DOHH2 (cell line): ENCODE measurements at regions not wholly inside any gene's neighbourhood (a gene's known extent, or its start where the extent isn't known, plus 50 kb on each side); places are given as distances from the start of the nearest gene placed in this dataset.

Experiments
- H3F3A ChIP-seq: fragments of 200-600 bp; sonication (generic), shearing (Covaris generic); 2 replicates; pipeline ENCODE4 v1.6.0; 2016; ENCODE audit warnings: antibody characterized with exemption, mild to moderate bottlenecking; ENCODE audit not compliant: control insufficient read depth, insufficient read depth
- H3K27ac ChIP-seq: fragments of 200-600 bp; sonication (generic); 2 replicates; pipeline ENCODE4 v1.5.1; 2014; ENCODE audit warnings: low read depth, mild to moderate bottlenecking, low read length, moderate library complexity
- H3K27me3 ChIP-seq: fragments of 200-600 bp; sonication (generic); 2 replicates; pipeline ENCODE4 v1.6.1; 2014; ENCODE audit warnings: mild to moderate bottlenecking, low read length, mixed read lengths; ENCODE audit not compliant: control insufficient read depth
- H3K36me3 ChIP-seq: fragments of 200-600 bp; sonication (generic); 2 replicates; pipeline ENCODE4 v1.6.1; 2014; ENCODE audit warnings: mild to moderate bottlenecking, low read length, moderate library complexity, mixed read lengths; ENCODE audit not compliant: control insufficient read depth
- H3K4me1 ChIP-seq: fragments of 200-600 bp; sonication (generic); 2 replicates; pipeline ENCODE4 v1.6.1; 2014; ENCODE audit warnings: mild to moderate bottlenecking, low read length, mixed read lengths; ENCODE audit not compliant: control insufficient read depth
- H3K4me2 ChIP-seq: fragments of 200-600 bp; sonication (generic); 2 replicates; pipeline ENCODE4 v1.6.0; 2014; ENCODE audit warnings: mild to moderate bottlenecking, low read length, moderate library complexity
- H3K4me3 ChIP-seq: fragments of 200-600 bp; sonication (generic); 2 replicates; pipeline ENCODE4 v1.5.1; 2014; ENCODE audit warnings: mild to moderate bottlenecking, low read length, mixed read lengths
- H3K79me2 ChIP-seq: fragments of 200-600 bp; sonication (generic); 2 replicates; pipeline ENCODE4 v1.6.1; 2014; ENCODE audit warnings: mild to moderate bottlenecking, low read length, mixed read lengths; ENCODE audit not compliant: control insufficient read depth
- H3K9me2 ChIP-seq: fragments of 200-600 bp; sonication (generic); replicated peaks from 2 replicates; pipeline ENCODE4 v1.6.1; 2014; ENCODE audit warnings: mild to moderate bottlenecking, low read length, mixed read lengths; ENCODE audit not compliant: control insufficient read depth
- H3K9me3 ChIP-seq: fragments of 200-600 bp; sonication (generic); 2 replicates; pipeline ENCODE4 v1.6.1; 2014; ENCODE audit warnings: antibody characterized with exemption, low read length, mixed read lengths; ENCODE audit not compliant: control insufficient read depth, insufficient read depth
- H4K20me1 ChIP-seq: fragments of 200-600 bp; sonication (generic); 2 replicates; pipeline ENCODE4 v1.6.0; 2014; ENCODE audit warnings: low read depth, mild to moderate bottlenecking, antibody characterized with exemption, low read length, moderate library complexity; ENCODE audit not compliant: control insufficient read depth, insufficient read depth
- EZH2phosphoT487 ChIP-seq: fragments of 200-600 bp; sonication (generic); IDR thresholded peaks from 2 replicates; pipeline ENCODE4 v1.6.1; 2017; ENCODE audit warnings: borderline replicate concordance, mild to moderate bottlenecking, antibody characterized with exemption, low read length, moderate library complexity, mixed read lengths
- TF ChIP-seq, protein P1 (sequence below): fragments of 200-600 bp; sonication (generic); IDR thresholded peaks from one replicate; pipeline ENCODE4 v1.5.1; 2014; ENCODE audit warnings: antibody characterized with exemption, mild to moderate bottlenecking, low read depth, low read length; ENCODE audit not compliant: poor library complexity, severe bottlenecking

DNA sequence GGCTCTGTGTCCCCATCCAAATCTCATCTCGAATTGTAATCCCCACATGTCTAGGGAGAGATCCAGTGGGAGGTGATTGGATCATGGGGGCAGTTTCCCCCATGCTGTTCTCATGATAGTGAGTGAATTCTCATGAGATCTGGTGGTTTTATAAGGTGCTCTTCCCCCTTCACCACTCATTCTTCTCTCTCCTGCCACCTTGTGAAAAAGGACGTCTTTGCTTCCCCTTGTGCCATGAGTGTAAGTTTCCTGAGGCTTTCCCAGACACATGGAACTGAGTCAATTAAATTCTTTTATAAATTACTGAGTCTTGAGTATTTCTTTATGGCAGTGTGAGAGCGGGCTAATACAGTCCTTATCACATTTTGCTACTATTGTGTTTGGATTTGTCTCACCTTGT, 177.6 kb upstream of the SLC39A10 start:
- H3K79me2 ChIP-seq, result no peaks in the 10 kb centered on the region

DNA sequence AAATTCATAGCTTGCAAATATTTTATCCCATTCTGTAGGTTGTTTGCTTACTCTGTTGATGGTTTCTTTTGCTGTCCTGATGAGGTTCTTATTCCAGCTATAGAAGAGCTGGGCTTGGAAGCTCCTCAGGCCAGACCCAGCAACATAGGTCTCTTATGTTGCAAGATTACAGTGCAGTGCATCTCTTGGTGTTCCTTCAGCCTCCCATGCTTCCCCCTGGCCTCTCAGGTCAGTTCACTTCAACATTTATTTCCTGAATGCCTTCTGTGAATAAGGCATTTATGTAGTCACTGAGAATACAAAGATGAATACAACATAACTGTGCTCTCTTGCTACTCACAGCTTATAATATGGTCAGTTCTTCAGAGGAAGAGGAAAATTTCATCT, 179.0 kb upstream of the SLC39A10 start:
- H3K9me2 ChIP-seq, result no peaks in the 10 kb centered on the region
- no peak overlapping the region for H3K4me2 ChIP-seq
- H3K27me3 ChIP-seq, result no peaks in the 10 kb centered on the region
- H3K36me3 ChIP-seq, result no peaks in the 10 kb centered on the region
- no peaks in the 10 kb centered on the region for H3F3A ChIP-seq
- no peak overlapping the region for H3K27ac ChIP-seq
- H3K9me3 ChIP-seq, result 0 out of 2 replicates have a peak, but pooled peaks cover 3% of the 10 kb centered on the region
- no peak overlapping the region for H3K4me3 ChIP-seq
- TF ChIP-seq, protein P1, sequence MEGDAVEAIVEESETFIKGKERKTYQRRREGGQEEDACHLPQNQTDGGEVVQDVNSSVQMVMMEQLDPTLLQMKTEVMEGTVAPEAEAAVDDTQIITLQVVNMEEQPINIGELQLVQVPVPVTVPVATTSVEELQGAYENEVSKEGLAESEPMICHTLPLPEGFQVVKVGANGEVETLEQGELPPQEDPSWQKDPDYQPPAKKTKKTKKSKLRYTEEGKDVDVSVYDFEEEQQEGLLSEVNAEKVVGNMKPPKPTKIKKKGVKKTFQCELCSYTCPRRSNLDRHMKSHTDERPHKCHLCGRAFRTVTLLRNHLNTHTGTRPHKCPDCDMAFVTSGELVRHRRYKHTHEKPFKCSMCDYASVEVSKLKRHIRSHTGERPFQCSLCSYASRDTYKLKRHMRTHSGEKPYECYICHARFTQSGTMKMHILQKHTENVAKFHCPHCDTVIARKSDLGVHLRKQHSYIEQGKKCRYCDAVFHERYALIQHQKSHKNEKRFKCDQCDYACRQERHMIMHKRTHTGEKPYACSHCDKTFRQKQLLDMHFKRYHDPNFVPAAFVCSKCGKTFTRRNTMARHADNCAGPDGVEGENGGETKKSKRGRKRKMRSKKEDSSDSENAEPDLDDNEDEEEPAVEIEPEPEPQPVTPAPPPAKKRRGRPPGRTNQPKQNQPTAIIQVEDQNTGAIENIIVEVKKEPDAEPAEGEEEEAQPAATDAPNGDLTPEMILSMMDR, result no peak
- TF ChIP-seq EZH2phosphoT487, result no peak
- H3K79me2 ChIP-seq, result no peaks in the 10 kb centered on the region
- no peaks in the 10 kb centered on the region for H4K20me1 ChIP-seq
- peaks cover 7% of the 10 kb centered on the region for H3K4me1 ChIP-seq

More for the DNA sequence above, 177.6 kb upstream of the SLC39A10 start:
- Histone ChIP-seq H4K20me1 (no peaks in the 10 kb centered on the region), H3K4me3 (no peak overlapping the region), H3K4me1 (peaks cover 6% of the 10 kb centered on the region), H3K9me3 (0 out of 2 replicates have a peak, but pooled peaks cover 3% of the 10 kb centered on the region), H3K36me3 (no peaks in the 10 kb centered on the region), H3K4me2 (no peak overlapping the region), H3K27ac (no peak overlapping the region), H3K9me2 (no peaks in the 10 kb centered on the region), H3F3A (no peaks in the 10 kb centered on the region), H3K27me3 (no peaks in the 10 kb centered on the region)
- TF ChIP-seq, protein P1, result no peak
- no peak for TF ChIP-seq EZH2phosphoT487

DNA sequence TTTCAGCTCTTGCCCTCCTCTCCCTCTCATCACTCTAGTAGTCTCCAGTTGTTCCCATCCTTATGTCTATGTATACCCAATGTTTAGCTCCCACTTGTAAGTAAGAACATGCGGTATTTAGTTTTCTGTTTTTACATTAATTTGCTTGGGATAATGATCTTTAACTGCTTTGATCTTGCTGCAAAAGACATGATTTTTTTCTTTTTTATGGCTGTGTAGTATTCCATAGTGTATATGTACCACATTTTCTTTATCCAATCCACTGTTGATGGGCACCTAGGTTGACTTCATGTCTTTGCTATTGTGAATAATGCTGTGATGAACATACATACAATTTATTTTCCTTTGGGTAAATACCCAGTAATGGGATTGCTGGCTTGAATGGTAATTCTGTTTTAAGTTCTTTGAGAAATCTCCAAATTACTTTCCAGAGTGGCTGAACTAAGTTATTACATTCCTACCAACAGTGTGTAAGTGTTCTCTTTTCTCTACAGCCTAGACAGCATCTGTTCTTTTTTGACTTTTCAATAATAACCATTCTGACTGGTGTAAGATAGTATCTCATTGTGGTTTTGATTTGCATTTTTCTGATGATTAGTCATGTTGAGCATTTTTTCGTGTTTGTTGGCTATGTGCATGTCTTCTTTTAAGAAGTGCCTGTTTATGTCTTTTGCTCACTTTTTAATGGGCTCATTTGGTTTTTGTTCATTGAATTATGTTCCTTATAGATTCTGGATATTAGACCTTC, 179.6 kb upstream of the SLC39A10 start:
- H3K27me3 ChIP-seq, result no peaks in the 10 kb centered on the region
- no peaks in the 10 kb centered on the region for H3K9me2 ChIP-seq
- H3K36me3 ChIP-seq, result no peaks in the 10 kb centered on the region
- no peaks in the 10 kb centered on the region for H3K79me2 ChIP-seq
- TF ChIP-seq, protein P1, result no peak
- TF ChIP-seq EZH2phosphoT487, result no peak
- H3K4me3 ChIP-seq, result no peak overlapping the region
- no peaks in the 10 kb centered on the region for H3F3A ChIP-seq
- no peak overlapping the region for H3K4me2 ChIP-seq
- 0 out of 2 replicates have a peak, but pooled peaks cover 3% of the 10 kb centered on the region for H3K9me3 ChIP-seq
- no peak overlapping the region for H3K27ac ChIP-seq
- no peaks in the 10 kb centered on the region for H4K20me1 ChIP-seq
- H3K4me1 ChIP-seq, result peaks cover 13% of the 10 kb centered on the region
